Naive thymus-derived CD8-positive, alpha-beta T cell (primary cell): ENCODE measurements at regions not wholly inside any gene's neighbourhood (a gene's known extent, or its start where the extent isn't known, plus 50 kb on each side); places are given as distances from the start of the nearest gene placed in this dataset.

Source experiments
- ATAC-seq, 2 donors: fragments of 150-1000 bp; cut with Tn5 transposase in 1 of 2; sonication (Bioruptor Pico), chemical (Tn5 transposase) in 1 of 2; 1 replicate in 1 of 2; 2 replicates in 1 of 2; pipeline ENCODE4 v1.10.0; 2021; ENCODE audit warnings: mild to moderate bottlenecking in 2 of 2, moderate library complexity in 2 of 2
- POLR2A ChIA-PET: fragments of 350-600 bp; sonication (Branson Sonifier 250); formaldehyde crosslinking; loops from one replicate; lab custom pipeline; 2021; ENCODE audit warnings: antibody characterized with exemption; lab: Charles Lee
- DNase-seq, 10 donors: peaks; one replicate each; pipeline versions ENCODE4 v3.0.0 to v3.0.0-alpha.2; 2020 to 2022
- H3K27ac Mint-ChIP-seq, 10 donors: one replicate each; pipeline ENCODE4 v1.8.0; 2020 to 2022; ENCODE audit warnings: mild to moderate bottlenecking in 10 of 10, mixed read lengths in 10 of 10, moderate library complexity in 4 of 10, inconsistent platforms in 1 of 10
- H3K27me3 Mint-ChIP-seq, 5 donors: one replicate each; pipeline ENCODE4 v1.8.0; 2021 to 2022; ENCODE audit warnings: mixed read lengths in 5 of 5
- H3K36me3 Mint-ChIP-seq, 3 donors: one replicate each; pipeline ENCODE4 v1.8.0; 2020 to 2022; ENCODE audit warnings: mixed read lengths in 3 of 3, mild to moderate bottlenecking in 2 of 3, inconsistent platforms in 1 of 3
- H3K4me1 Mint-ChIP-seq, 4 donors: one replicate each; pipeline ENCODE4 v1.8.0; 2021 to 2022; ENCODE audit warnings: mixed read lengths in 4 of 4
- H3K4me3 Mint-ChIP-seq, 10 donors: one replicate each; pipeline ENCODE4 v1.8.0; 2020 to 2022; ENCODE audit warnings: mild to moderate bottlenecking in 10 of 10, mixed read lengths in 10 of 10, moderate library complexity in 6 of 10, inconsistent platforms in 1 of 10
- H3K9me3 Mint-ChIP-seq, 9 donors: one replicate each; pipeline ENCODE4 v1.8.0; 2020 to 2022; ENCODE audit warnings: mixed read lengths in 9 of 9, mild to moderate bottlenecking in 3 of 9, inconsistent platforms in 1 of 9, moderate library complexity in 1 of 9

GRCh38 chr21:17002594-17003257 is 510.1 kb upstream of the CXADR start:
- Mint-ChIP-seq H3K4me1 (peaks cover 0 to 3% (median 0%) of the 10 kb centered on the region in 4 donors), H3K9me3 (peaks cover 0 to 25% (median 12%) of the 10 kb centered on the region in 9 donors), H3K4me3 (no peak overlapping the region), H3K27ac (no peak overlapping the region), H3K36me3 (no peaks in the 10 kb centered on the region), H3K27me3 (no peaks in the 10 kb centered on the region)
- DNase-seq (no peak), ATAC-seq (no peak)
- POLR2A ChIA-PET, result no interaction called here

- ATAC-seq (no peak), DNase-seq (no peak)
- H3K4me1 Mint-ChIP-seq, result peaks cover 0 to 3% (median 0%) of the 10 kb centered on the region in 4 donors
- no peak overlapping the region for H3K27ac Mint-ChIP-seq
- POLR2A ChIA-PET, result no interaction called here
- no peaks in the 10 kb centered on the region for H3K27me3 Mint-ChIP-seq
- H3K9me3 Mint-ChIP-seq, result peaks cover 0 to 25% (median 12%) of the 10 kb centered on the region in 9 donors
- no peaks in the 10 kb centered on the region for H3K36me3 Mint-ChIP-seq
- H3K4me3 Mint-ChIP-seq, result no peak overlapping the region
Measured at GRCh38 chr21:17003258-17003615, 509.6 kb upstream of the CXADR start.

- POLR2A ChIA-PET, result no interaction called here
- Mint-ChIP-seq H3K27ac (peak overlapping the region in 1 of 10 donors; percentile 35), H3K27me3 (no peaks in the 10 kb centered on the region), H3K4me1 (peaks cover 0 to 3% (median 0%) of the 10 kb centered on the region in 4 donors), H3K4me3 (peak overlapping the region in 1 of 10 donors; percentile 4), H3K9me3 (peaks cover 4 to 26% (median 11%) of the 10 kb centered on the region in 9 donors), H3K36me3 (no peaks in the 10 kb centered on the region)
- ATAC-seq (no peak), DNase-seq (peak in 1 of 10 donors; percentile 1)
Measured at GRCh38 chr21:17003763-17004373, 509.0 kb upstream of the CXADR start.

- no peak overlapping the region for H3K4me3 Mint-ChIP-seq
- H3K27me3 Mint-ChIP-seq, result no peaks in the 10 kb centered on the region
- no peaks in the 10 kb centered on the region for H3K4me1 Mint-ChIP-seq
- POLR2A ChIA-PET, result no interaction called here
- H3K36me3 Mint-ChIP-seq, result no peaks in the 10 kb centered on the region
- ATAC-seq (no peak), DNase-seq (no peak)
- H3K27ac Mint-ChIP-seq, result no peak overlapping the region
- H3K9me3 Mint-ChIP-seq, result peaks cover 0 to 28% (median 14%) of the 10 kb centered on the region in 9 donors
Measured at GRCh38 chr21:17032141-17032655, 480.6 kb upstream of the CXADR start.

GRCh38 chr21:17044696-17045095 is 468.1 kb upstream of the CXADR start:
- ATAC-seq (no peak), DNase-seq (no peak)
- Mint-ChIP-seq H3K36me3 (no peaks in the 10 kb centered on the region), H3K9me3 (peaks cover 0 to 23% (median 3%) of the 10 kb centered on the region in 9 donors), H3K4me1 (no peaks in the 10 kb centered on the region), H3K4me3 (no peak overlapping the region), H3K27me3 (no peaks in the 10 kb centered on the region), H3K27ac (no peak overlapping the region)
- POLR2A ChIA-PET, result no interaction called here

- Mint-ChIP-seq H3K9me3 (peaks cover 0 to 23% (median 3%) of the 10 kb centered on the region in 9 donors), H3K36me3 (no peaks in the 10 kb centered on the region)
Measured at GRCh38 chr21:17045214-17045853, 467.5 kb upstream of the CXADR start.

GRCh38 chr21:17048974-17049373 is 463.9 kb upstream of the CXADR start:
- Mint-ChIP-seq H3K27me3 (no peaks in the 10 kb centered on the region), H3K36me3 (no peaks in the 10 kb centered on the region), H3K4me1 (no peaks in the 10 kb centered on the region), H3K4me3 (no peak overlapping the region), H3K9me3 (peaks cover 0 to 10% (median 3%) of the 10 kb centered on the region in 9 donors), H3K27ac (no peak overlapping the region)
- ATAC-seq (no peak), DNase-seq (no peak)
- POLR2A ChIA-PET, result no interaction called here

More at GRCh38 chr21:17045214-17045853, 467.5 kb upstream of the CXADR start:
- Mint-ChIP-seq H3K27me3 (no peaks in the 10 kb centered on the region), H3K4me1 (no peaks in the 10 kb centered on the region), H3K27ac (no peak overlapping the region), H3K4me3 (no peak overlapping the region)
- no peak for DNase-seq
- POLR2A ChIA-PET, result no interaction called here
- ATAC-seq, result no peak

- DNase-seq, result no peak
- POLR2A ChIA-PET, result no interaction called here
- Mint-ChIP-seq H3K36me3 (no peaks in the 10 kb centered on the region), H3K4me1 (no peaks in the 10 kb centered on the region), H3K4me3 (no peak overlapping the region), H3K9me3 (peaks cover 0 to 10% (median 3%) of the 10 kb centered on the region in 9 donors), H3K27me3 (no peaks in the 10 kb centered on the region), H3K27ac (no peak overlapping the region)
- no peak for ATAC-seq
Measured at GRCh38 chr21:17050156-17050555, 462.7 kb upstream of the CXADR start.

- Mint-ChIP-seq H3K36me3 (no peaks in the 10 kb centered on the region), H3K4me1 (no peaks in the 10 kb centered on the region), H3K27me3 (no peaks in the 10 kb centered on the region), H3K4me3 (no peak overlapping the region), H3K27ac (no peak overlapping the region), H3K9me3 (peaks cover 0 to 10% (median 3%) of the 10 kb centered on the region in 9 donors)
- POLR2A ChIA-PET, result no interaction called here
- DNase-seq (no peak), ATAC-seq (no peak)
Measured at GRCh38 chr21:17050646-17051045, 462.2 kb upstream of the CXADR start.

GRCh38 chr21:17051054-17051453 is 461.8 kb upstream of the CXADR start:
- ATAC-seq (no peak), DNase-seq (no peak)
- H3K27me3 Mint-ChIP-seq, result no peaks in the 10 kb centered on the region
- no peak overlapping the region for H3K4me3 Mint-ChIP-seq
- H3K4me1 Mint-ChIP-seq, result no peaks in the 10 kb centered on the region
- H3K36me3 Mint-ChIP-seq, result no peaks in the 10 kb centered on the region
- peaks cover 0 to 10% (median 2%) of the 10 kb centered on the region in 9 donors for H3K9me3 Mint-ChIP-seq
- H3K27ac Mint-ChIP-seq, result no peak overlapping the region
- POLR2A ChIA-PET, result no interaction called here

- Mint-ChIP-seq H3K4me1 (no peaks in the 10 kb centered on the region), H3K27me3 (no peaks in the 10 kb centered on the region), H3K4me3 (no peak overlapping the region), H3K27ac (no peak overlapping the region), H3K9me3 (peaks cover 0 to 10% (median 1%) of the 10 kb centered on the region in 9 donors), H3K36me3 (no peaks in the 10 kb centered on the region)
- ATAC-seq (no peak), DNase-seq (no peak)
- POLR2A ChIA-PET, result no interaction called here
Measured at GRCh38 chr21:17053321-17053720, 459.5 kb upstream of the CXADR start.

- Mint-ChIP-seq H3K4me3 (no peak overlapping the region), H3K9me3 (peaks cover 0 to 9% (median 4%) of the 10 kb centered on the region in 9 donors), H3K4me1 (no peaks in the 10 kb centered on the region), H3K27ac (no peak overlapping the region), H3K36me3 (no peaks in the 10 kb centered on the region), H3K27me3 (peaks cover 0 to 2% (median 0%) of the 10 kb centered on the region in 5 donors)
- ATAC-seq, result no peak
- POLR2A ChIA-PET, result no interaction called here
- DNase-seq, result no peak
Measured at GRCh38 chr21:17059936-17060335, 452.9 kb upstream of the CXADR start.

- H3K27ac Mint-ChIP-seq, result no peak overlapping the region
- peaks cover 0 to 2% (median 0%) of the 10 kb centered on the region in 5 donors for H3K27me3 Mint-ChIP-seq
- H3K4me3 Mint-ChIP-seq, result no peak overlapping the region
- peaks cover 0 to 9% (median 4%) of the 10 kb centered on the region in 9 donors for H3K9me3 Mint-ChIP-seq
- no peaks in the 10 kb centered on the region for H3K4me1 Mint-ChIP-seq
- DNase-seq, result no peak
- no peaks in the 10 kb centered on the region for H3K36me3 Mint-ChIP-seq
- no peak for ATAC-seq
- POLR2A ChIA-PET, result no interaction called here
Measured at GRCh38 chr21:17066006-17066405, 446.8 kb upstream of the CXADR start.
